K562 (cell line): ENCODE measurements at regions not wholly inside any gene's neighbourhood (a gene's known extent, or its start where the extent isn't known, plus 50 kb on each side); places are given as distances from the start of the nearest gene placed in this dataset.

ENCODE experiments used
- ATAC-seq: fragments of 200-7000 bp; cut with Tn5 transposase; 3 replicates; pipeline ENCODE4 v1.9.1; 2020; ENCODE audit warnings: moderate library complexity
- BruUV-seq: library from RNA; stranded (reverse); fragments of 400-500 nt; replicated peaks from 2 replicates; lab custom pipeline; 2021; lab: Mats Ljungman, UMichigan
- CTCF ChIA-PET: fragments of 300-600 bp; formaldehyde crosslinking; extraction: SDS; loops from one replicate; lab custom pipeline; 2021; ENCODE audit warnings: low intra/inter-chr PET ratio; lab: Yijun Ruan, JAX
- POLR2A ChIA-PET: fragments of 300-600, 350-650 bp; sonication (Branson Sonifier 250); formaldehyde crosslinking; extraction: SDS; loops from one replicate; lab custom pipeline; 2021; ENCODE audit warnings: antibody characterized with exemption, inconsistent platforms; lab: Yijun Ruan, JAX
- DNase-seq, 4 experiments: peaks; one replicate each; pipeline versions ENCODE4 v3.0.0 to v3.0.0-alpha.2; 2011 to 2018; ENCODE audit warnings: low spot score in 3 of 4, mixed read lengths in 3 of 4; ENCODE audit errors: extremely low read depth in 1 of 4
- FAIRE-seq: peaks from 2 replicates; lab custom pipeline; 2011; peaks lifted over from hg19 to GRCh38; lab: Jason Lieb, UNC
- H2AFZ ChIP-seq: 2 replicates; pipeline ENCODE4 v1.6.0; 2011; ENCODE audit warnings: low read depth, low read length, control low read depth, inconsistent platforms
- H3K27ac ChIP-seq: fragments of 200-600 bp; 3 replicates; pipeline ENCODE4 v1.8.0; 2011; ENCODE audit warnings: low read depth, mild to moderate bottlenecking, control low read depth, inconsistent platforms, low read length, moderate library complexity, mixed read lengths; ENCODE audit errors: extremely low read depth
- H3K27me3 ChIP-seq, 2 experiments: fragments of 300-600 bp in 1 of 2; 2 replicates in 1 of 2; 3 replicates in 1 of 2; pipeline versions ENCODE4 v1.6.0 to v1.8.0; 2011; ENCODE audit warnings: inconsistent platforms in 2 of 2, low read length in 2 of 2, mild to moderate bottlenecking in 1 of 2, mixed read lengths in 1 of 2, moderate library complexity in 1 of 2; ENCODE audit not compliant: control insufficient read depth in 2 of 2, insufficient read depth in 2 of 2
- H3K36me3 ChIP-seq: fragments of 300-600 bp; 3 replicates; pipeline ENCODE4 v1.8.0; 2011; ENCODE audit warnings: mild to moderate bottlenecking, low read length, inconsistent platforms; ENCODE audit not compliant: control insufficient read depth, insufficient read depth
- H3K4me1 ChIP-seq, 2 experiments: fragments of 200-600 bp in 1 of 2; replicated peaks in 1 of 2; 2 replicates in 1 of 2; 3 replicates in 1 of 2; pipeline versions ENCODE4 v1.5.1 to v1.8.0; 2011; ENCODE audit warnings: inconsistent platforms in 2 of 2, low read length in 2 of 2, mild to moderate bottlenecking in 1 of 2, mixed read lengths in 1 of 2, moderate library complexity in 1 of 2; ENCODE audit not compliant: control insufficient read depth in 2 of 2, insufficient read depth in 2 of 2
- H3K4me2 ChIP-seq: 2 replicates; pipeline ENCODE4 v1.6.1; 2011; ENCODE audit warnings: low read length, control low read depth, inconsistent platforms, mixed read lengths; ENCODE audit not compliant: insufficient read depth
- H3K4me3 ChIP-seq: fragments of 200-600 bp; sonication (generic), shearing (Covaris generic); 2 replicates; pipeline ENCODE4 v1.5.1; 2016; ENCODE audit warnings: control low read depth, inconsistent platforms
- H3K79me2 ChIP-seq: fragments of 200-600 bp; 3 replicates; pipeline ENCODE4 v1.8.0; 2011; ENCODE audit warnings: low read length, inconsistent platforms; ENCODE audit not compliant: control insufficient read depth, insufficient read depth
- H3K9ac ChIP-seq, 2 experiments: 2 replicates each; pipeline versions ENCODE4 v1.6.0 to v1.6.1; 2011; ENCODE audit warnings: low read depth in 2 of 2, low read length in 2 of 2, control low read depth in 1 of 2, inconsistent platforms in 1 of 2, mild to moderate bottlenecking in 1 of 2, mixed read lengths in 1 of 2; ENCODE audit not compliant: insufficient read depth in 1 of 2
- H3K9me1 ChIP-seq: one replicate; pipeline ENCODE4 v1.6.0; 2011; ENCODE audit warnings: inconsistent platforms, mild to moderate bottlenecking, low read length, moderate library complexity; ENCODE audit not compliant: control insufficient read depth, insufficient read depth
- H3K9me3 ChIP-seq: replicated peaks from 2 replicates; pipeline ENCODE4 v1.5.1; 2011; ENCODE audit warnings: low read depth, low read length, inconsistent platforms; ENCODE audit not compliant: control insufficient read depth, insufficient read depth
- H4K20me1 ChIP-seq: replicated peaks from 2 replicates; pipeline ENCODE4 v1.6.1; 2011; ENCODE audit warnings: low read length, inconsistent platforms, mixed read lengths; ENCODE audit not compliant: control insufficient read depth, insufficient read depth
- BMI1 ChIP-seq: fragments of 150-350 bp; IDR thresholded peaks from 2 replicates; pipeline ENCODE4 v1.6.1; 2014; ENCODE audit warnings: low read length
- BRF1 ChIP-seq: IDR thresholded peaks from 3 replicates; pipeline ENCODE4 v1.6.1; 2011; ENCODE audit warnings: borderline replicate concordance, mild to moderate bottlenecking; ENCODE audit not compliant: insufficient read length; ENCODE audit errors: extremely low read depth
- CTBP1 ChIP-seq: fragments of 450-650 bp; IDR thresholded peaks from 2 replicates; pipeline ENCODE4 v1.6.1; 2016; ENCODE audit warnings: borderline replicate concordance
- MED1 ChIP-seq: sonication (generic); formaldehyde crosslinking; IDR thresholded peaks from 2 replicates; pipeline ENCODE4 v1.8.1; 2023; ENCODE audit warnings: missing genetic modification reagents, borderline replicate concordance
- WGBS: fragments of 100-300 bp; shearing (Covaris generic); methylation state at CpG from one replicate; pipeline ENCODE4 v1.1.6; 2016; ENCODE audit warnings: low coverage, mixed read lengths; ENCODE audit not compliant: insufficient coverage; ENCODE audit errors: missing lambda C conversion rate; 5-methylcytosine and 5-hydroxymethylcytosine counted together
- in situ Hi-C: fragments of 300-500 bp; cut with MboI; formaldehyde crosslinking; loops from 4 replicates; pipeline ENCODE4 v1.15.0; 2018; ENCODE audit warnings: inconsistent platforms, mixed read lengths
- intact Hi-C: fragments of 100-400 bp; cut with micrococcal nuclease; formaldehyde crosslinking; loops from 2 replicates; pipeline ENCODE4 v1.14.2; 2022
- TF ChIP-seq, protein P1 (sequence below): sonication (generic); formaldehyde crosslinking; IDR thresholded peaks from 2 replicates; pipeline ENCODE4 v1.8.0; 2022; ENCODE audit warnings: missing genetic modification reagents, mild to moderate bottlenecking, borderline replicate concordance
- TF ChIP-seq, protein P2 (sequence below): fragments of 450-650 bp; formaldehyde crosslinking; IDR thresholded peaks from 2 replicates; pipeline ENCODE4 v1.4.0; 2022; ENCODE audit warnings: mild to moderate bottlenecking, moderate library complexity

DNA sequence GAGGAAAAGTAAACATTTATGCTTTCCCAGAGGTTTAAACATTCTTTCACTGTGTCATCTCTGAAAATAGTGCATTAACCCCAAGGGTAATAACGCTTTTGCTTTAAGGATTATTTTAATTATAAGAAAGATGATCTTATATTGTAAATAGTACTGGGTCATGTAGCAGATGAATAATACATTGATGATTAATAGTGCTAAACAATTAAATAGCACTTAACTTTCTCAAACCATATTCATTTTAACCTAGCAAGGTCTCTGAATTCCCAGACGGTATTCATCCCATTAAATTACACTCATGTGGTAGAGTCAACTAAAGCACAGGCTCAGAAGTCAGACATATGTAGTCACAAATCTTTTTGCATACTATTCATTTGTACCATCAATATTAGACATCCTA, 115.6 kb upstream of the FAR2 start:
- WGBS = 0% methylated on average over 2 of the region's 2 CpGs
- Histone ChIP-seq H4K20me1 (no peaks in the 10 kb centered on the region), H3K27me3 (no peaks in the 10 kb centered on the region), H3K36me3 (no peaks in the 10 kb centered on the region), H3K9me3 (no peaks in the 10 kb centered on the region), H3K9ac (no peak overlapping the region), H3K4me1 (no peaks in the 10 kb centered on the region), H3K27ac (no peak overlapping the region), H3K4me2 (no peak overlapping the region), H2AFZ (no peak overlapping the region), H3K4me3 (no peak overlapping the region), H3K79me2 (no peaks in the 10 kb centered on the region), H3K9me1 (no peaks in the 10 kb centered on the region)
- DNase-seq (no peak), FAIRE-seq (no peak), ATAC-seq (no peak)
- TF ChIP-seq BMI1 = no peak
- TF ChIP-seq, protein P1, sequence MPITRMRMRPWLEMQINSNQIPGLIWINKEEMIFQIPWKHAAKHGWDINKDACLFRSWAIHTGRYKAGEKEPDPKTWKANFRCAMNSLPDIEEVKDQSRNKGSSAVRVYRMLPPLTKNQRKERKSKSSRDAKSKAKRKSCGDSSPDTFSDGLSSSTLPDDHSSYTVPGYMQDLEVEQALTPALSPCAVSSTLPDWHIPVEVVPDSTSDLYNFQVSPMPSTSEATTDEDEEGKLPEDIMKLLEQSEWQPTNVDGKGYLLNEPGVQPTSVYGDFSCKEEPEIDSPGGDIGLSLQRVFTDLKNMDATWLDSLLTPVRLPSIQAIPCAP (CRISPR knock-in tag) = no peak
- no peak for TF ChIP-seq CTBP1
- TF ChIP-seq MED1 (CRISPR knock-in tag) = no peak
- TF ChIP-seq BRF1 = no peak
- TF ChIP-seq, protein P2, sequence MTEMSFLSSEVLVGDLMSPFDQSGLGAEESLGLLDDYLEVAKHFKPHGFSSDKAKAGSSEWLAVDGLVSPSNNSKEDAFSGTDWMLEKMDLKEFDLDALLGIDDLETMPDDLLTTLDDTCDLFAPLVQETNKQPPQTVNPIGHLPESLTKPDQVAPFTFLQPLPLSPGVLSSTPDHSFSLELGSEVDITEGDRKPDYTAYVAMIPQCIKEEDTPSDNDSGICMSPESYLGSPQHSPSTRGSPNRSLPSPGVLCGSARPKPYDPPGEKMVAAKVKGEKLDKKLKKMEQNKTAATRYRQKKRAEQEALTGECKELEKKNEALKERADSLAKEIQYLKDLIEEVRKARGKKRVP = no peak
- ChIA-PET CTCF (no interaction called here), POLR2A (no interaction called here)
- no TSS peak for BruUV-seq
- in situ Hi-C loops = no loop called here
- intact Hi-C loops = no loop called here
